Stimulated activated CD4-positive, alpha-beta T cell treated with anti-CD3 and anti-CD28 coated beads, Interleukin-1b, Interleukin-23, amount 100 ng/mL, for 48 hours (primary cell): ENCODE measurements at regions not wholly inside any gene's neighbourhood (a gene's known extent, or its start where the extent isn't known, plus 50 kb on each side); places are given as distances from the start of the nearest gene placed in this dataset.

ENCODE experiments used
- DNase-seq: peaks from one replicate; pipeline ENCODE4 v3.0.0-alpha.2; 2020

DNA sequence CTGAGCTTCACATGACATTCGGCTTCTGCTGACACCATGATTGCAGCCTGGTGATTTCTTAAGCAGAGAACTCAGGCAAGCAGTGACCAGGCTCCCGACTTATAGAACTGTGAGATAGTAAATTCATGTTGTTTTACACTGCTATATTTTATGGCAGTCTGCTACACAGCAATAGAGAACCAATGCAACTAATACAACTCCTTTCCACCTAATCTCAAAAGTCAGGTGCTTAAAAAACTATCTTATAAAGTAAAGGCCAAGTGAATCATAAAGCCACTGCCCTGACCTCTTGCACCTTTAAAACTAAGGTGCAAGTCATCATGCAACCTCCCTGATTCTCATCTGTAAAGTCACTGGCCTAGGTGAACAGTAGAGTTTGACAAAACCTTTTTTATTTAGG is 95.3 kb upstream of the GLS start:
- no peak for DNase-seq

DNA sequence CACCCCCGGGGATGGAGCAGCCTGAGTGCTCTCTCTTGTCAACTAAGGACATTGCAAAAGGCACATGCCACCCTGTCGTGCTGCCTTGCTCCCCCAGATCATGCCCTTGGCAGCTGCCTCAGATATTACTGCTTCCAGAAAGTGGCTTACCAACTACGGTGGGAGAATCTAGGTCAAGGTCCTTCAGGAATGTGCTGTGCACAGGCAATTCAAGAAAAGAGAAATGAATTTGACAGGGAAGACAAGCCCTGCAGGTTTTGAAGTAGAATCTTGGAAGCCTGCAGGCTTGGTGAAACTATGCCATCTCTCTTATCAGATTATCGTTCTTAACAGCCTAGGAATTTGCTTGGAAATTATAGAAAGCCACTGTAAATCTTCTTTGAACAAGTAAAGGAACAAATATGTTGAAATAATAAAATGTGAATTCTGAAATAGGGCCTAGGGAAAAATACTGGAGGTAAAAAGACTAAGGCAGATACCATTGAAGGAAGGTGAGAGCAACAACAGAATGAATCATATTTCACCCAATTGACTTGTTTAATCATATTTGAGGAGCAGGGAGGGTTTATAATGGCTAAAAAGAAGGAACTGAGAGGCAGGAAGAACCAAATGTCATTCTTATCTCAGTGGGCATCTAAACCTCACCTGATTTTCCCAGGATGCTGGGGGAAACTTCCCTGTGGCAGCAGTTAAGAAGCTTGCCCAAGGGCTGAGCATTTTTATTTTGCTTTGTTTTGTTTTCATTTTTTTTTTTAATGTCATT is 94.0 kb upstream of the GLS start:
- no peak for DNase-seq

DNA sequence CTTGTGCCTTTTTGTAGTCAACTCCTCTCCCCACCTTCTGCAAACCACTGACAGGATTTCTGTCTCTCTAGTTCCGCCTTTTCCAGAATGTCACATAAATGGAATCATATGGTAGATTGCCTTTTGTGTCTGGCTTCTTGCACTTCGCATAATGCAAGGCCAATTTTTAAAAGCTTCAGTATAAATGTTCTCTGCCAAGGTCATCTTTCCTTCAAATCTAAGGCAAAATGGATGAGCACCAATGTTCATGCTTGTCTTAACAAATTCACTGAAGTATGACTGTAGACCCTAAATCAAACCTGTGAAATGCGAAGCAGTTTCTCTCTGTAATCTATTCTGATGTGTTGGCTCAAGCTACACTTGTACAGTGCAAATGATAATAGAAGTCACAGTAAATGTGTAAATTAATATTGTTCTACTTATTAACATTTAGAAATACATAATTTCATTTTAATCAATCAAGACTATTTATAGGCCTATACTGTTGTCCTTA is 92.8 kb upstream of the GLS start:
- no peak for DNase-seq

DNA sequence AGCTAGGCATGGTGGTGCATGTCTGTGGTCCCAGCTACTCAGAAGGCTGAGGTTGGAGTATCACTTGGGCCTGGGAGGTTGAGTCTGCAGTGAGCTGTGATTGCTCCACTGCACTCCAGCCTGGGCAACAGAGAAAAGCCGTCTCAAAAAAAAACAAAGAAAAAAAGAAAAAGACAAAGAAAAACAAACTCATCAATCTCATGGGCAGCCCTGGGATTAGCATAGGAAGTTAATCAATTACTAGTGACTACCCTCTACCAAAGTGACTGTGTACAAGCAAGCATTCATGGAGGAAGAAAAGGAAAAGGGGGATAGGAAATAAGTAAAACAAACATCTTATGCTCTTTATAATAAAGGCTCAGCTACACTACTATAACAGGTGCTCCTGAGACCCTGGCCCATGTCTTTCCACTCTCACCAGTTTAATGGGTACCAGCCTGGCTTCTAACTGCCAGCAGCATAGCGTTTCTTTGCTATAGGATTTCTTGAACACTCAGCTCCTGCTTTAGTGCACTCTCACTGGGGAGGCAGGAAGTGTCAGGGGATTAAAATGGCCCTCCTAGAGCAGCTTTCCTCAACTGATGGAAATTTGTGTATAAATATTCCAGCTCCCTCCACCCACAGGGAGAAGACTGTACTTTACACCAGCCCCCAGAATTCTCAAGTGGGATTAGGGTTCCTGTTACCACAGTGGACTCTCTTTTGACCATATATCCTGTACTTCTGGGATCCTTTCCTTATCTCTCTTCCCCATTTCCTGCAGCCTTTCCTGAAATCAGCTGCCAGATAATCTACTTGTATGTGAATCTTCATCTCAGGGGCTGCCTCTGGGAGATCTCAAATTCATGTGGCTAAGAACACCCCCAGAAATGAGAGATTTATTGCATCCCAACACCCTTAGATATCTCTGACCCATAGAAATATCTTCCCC is 91.3 kb upstream of the GLS start:
- no peak for DNase-seq

DNA sequence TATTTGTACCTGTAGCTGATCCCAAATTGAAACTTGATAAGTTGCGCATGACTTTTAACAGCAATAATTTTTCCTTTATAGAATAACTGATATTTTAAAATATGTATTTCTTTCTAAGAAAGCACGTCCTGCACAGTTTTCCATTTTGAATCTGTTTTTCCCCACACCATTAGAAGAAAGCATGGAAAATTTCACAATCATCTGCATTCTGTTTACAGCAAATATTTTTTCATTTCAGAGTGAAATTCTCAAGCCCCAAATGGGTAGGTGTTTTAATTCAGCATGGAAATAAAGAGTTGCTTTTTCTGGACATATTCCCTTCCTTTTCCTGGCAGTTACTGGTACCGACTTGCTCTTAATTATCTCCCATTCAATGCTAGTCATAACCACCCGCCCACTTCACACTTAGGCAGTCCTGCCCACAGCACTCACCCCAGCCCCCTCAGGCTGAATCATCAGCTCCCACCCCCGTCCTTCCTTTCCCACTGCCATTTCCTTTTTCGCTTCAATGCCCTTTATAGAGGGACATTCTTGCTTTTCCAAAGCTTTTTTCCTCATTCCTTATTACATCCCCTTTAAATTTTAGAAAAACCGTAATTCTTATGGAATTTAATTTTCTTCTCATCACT is 89.2 kb upstream of the GLS start:
- peak; percentile 43 for DNase-seq

DNA sequence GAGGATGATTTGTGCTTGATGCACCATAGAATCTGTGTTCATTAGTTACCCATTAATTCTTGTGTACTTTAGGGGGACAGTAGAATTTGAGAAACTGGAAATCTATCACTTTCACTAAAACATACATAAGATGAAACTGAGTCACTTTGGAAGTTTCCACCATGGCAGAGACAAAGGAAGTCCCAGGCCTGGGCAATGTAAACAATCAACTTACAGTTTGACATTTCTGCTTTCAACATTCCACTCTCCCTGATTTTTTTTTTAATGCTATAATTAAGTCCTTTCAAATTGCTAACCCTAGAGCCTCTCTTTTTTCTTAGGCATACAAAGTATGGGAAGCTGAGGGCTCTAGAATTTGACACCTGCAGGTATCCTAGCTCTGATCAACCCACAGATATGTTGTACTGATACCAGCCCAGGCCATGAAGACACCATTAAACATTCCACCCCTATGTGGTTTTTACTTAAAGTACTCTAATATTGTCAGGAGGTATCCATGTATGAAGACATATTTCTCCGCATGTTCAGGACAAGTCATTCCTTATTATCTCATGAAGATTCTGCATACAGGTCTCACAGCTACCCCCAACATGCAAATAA is 88.5 kb upstream of the GLS start:
- no peak for DNase-seq

DNA sequence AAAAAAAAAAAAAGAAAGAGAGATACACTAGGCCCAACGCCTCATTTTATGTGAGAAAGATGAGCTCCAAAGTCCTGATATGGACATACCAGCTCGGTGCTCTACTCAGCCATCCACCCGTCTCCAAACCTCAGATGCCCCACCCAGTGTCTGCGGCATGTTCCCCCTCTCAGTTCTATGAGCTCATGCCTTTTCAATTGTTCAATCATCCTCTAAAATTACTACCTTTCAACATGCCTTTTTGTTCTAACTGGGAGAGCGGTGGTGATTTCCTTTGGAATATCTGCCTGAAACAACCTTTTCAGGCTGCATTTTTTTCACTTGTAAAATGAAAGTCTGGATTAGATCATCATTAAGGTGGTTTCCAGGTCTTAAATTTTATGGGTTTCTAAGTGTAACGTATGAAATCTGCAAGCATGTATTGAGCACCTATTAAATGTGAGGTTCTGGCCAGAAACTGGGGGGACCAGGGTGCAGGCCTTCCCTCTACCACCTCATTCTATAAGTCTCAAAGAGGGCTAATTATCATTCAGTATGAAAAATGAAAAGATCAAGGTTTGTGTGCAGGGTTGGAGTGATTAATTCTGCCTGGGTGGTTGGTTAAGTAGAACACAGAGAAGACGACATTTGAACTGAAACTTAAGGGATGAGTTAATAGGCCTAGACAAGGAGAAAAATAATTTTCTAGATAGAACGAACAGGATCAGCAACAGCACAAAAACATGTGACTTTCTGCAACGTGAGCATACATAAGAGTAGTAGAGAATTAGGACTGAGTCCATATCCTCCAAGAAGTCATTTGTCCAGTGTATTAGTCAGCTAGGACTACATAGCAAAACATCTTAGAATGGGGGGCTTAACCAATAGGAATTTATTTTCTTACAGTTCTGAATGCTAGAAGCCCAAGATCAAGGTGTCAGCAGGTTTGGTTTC is 87.4 kb upstream of the GLS start:
- no peak for DNase-seq

DNA sequence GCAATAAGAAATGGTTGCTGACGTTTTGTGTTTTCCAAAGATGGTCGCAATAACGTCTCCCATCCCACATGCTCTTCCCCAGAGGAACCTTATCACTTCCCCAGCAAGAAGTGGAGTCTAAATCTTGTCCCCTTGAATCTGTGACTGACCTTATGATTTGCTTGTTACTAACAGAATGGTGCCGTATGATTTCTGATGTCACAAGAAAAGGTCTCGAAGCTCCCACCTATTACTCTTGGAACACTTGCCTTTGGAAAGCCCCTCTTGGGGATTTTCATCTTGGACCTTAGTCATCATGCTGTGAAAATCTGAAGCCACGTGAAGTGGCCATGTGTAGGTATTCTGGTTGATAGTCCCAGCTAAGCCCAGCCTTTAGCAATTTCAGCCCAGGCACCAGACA is 86.2 kb upstream of the GLS start:
- no peak for DNase-seq

DNA sequence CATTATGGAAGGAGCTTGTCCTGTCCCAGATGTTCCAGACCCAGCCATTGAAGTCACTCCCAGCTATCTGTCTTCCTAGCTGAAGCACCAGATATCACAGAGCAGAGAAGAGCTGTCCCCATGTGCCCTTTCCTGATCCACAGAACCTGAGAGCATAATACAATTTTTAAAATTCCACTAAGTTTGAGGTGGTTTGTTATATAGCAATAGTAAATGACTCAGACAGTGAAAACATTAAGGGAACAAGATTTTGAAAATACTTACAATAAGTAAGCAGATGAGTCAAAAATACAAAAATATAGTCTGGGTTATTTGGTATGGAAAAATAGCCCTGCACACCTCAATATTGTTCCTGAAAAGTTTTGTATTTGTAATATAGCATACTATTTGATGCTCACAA is 85.8 kb upstream of the GLS start:
- no peak for DNase-seq

DNA sequence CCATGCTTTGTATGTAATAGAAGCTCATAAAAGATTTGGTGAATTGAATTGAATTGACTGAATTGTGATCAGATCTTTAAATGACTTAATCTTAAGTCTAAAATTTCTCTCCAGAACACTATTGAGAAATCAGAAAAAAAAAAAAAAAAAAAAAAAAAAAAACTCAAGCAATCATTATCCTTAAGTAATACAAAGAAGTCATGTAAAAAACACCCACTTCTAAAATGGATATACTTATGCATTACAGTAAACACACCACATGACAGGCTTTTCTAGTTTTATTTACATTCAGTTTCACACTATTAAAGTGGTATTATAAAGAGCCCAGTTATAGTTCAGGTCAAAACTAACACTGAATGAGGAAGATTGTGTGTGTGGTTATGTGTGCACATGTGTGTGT is 84.9 kb upstream of the GLS start:
- DNase-seq: no peak

DNA sequence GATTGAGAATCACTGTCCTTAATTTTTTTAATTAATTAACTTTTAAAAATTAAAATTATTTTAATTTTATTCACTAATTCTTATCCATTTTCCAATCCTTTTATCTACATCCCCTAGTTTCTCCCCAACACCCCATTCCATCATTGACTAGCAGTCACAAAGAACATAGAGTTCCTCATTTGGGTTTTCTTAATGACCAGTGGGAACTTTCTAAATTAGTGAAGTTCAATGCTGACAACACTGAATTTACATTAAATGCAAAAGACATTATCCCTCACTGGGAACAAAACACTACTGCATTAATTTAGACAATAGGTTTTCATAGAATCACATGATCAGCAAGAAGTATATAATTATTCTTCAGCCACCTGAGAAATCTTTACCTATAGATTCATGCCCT is 80.6 kb upstream of the GLS start:
- DNase-seq: no peak

DNA sequence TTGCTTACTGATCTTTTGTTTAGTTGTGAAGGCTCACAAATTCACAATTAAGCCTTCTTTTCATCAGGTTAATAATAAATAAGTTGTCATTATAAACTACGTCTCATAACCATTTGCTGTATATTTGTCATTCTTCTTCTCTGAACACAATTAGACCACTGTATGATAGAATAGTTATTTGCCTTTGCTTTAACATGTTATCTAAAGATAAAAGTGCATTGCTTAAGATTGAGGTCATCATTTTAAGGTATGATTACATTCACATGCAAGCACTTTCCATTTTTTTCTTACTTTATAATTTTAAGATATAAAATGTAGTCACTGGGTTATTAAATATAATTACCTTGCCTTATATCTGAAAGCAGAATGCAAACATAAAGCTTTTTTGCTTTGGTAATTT is 80.1 kb upstream of the GLS start:
- DNase-seq: no peak

DNA sequence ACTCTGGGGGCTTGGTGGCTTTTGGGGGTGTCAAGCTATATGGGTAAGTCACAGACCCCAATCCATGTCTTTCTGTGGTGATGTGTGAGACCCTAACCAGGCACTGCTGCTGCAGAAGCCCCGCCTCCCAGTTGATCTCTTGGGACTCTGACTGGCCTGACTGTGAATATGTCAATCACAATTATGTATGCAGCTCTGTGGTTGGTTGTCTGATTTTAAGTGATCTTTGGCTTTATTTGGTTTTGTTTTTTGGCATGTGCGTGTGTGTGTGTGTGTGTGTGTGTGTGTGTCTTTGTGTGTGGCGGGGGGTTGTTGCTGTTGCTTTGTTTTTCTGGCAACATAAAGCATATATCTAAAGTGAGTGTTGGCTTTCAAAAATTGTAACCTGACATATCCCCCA is 78.5 kb upstream of the GLS start:
- DNase-seq: no peak

DNA sequence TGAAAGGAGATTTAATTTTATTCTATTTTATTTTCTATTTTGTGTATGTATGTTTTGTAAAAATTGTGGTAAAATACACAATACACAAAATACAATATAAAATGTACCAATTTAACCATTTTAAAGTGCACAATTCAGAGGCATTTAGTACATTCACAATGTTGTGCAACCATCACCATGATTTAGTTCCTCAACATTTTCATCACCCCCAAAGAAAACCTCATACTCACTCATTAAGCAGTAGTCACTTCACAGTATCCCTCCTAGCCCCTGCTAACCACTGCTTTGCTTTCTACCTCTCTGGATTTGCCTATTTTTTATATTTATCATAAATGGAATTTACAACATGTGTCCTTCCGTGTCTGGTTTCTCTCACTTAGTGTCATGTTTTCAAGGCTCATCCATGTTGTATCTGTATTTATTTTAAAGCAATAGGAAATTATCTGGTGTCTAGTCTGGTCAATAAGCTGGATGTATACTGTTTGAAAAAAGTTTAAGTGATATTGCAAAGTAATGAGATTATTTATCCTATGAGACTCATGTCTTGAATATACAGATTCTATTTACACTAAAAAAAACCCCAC is 77.9 kb upstream of the GLS start:
- DNase-seq: no peak

DNA sequence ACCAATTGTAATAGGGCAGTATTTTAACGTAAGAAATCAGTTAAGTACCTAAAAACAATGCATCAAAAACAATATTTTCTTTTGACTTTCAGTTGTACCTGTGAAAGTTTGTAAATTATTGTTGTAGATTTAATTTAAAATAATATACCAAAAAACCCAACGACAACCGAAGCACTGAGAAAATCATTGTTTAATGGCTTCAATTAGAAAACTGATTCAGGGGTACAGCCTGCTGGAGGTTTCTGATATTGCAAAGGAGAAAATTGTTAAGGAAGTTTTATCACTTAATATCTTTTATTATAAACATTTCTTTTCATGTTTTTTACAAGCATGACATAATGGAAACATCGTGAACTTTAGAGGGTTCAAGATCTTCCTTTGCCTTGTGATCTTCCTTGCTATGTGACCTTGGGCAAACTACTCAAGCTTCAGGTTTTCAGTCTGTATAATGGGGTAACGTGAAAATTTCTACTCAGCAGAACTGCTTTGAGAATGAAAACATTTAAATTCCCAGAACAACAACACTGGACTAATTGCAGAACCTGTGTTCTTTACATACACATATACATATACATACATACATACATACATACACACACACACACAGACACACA is 76.3 kb upstream of the GLS start:
- DNase-seq: no peak

DNA sequence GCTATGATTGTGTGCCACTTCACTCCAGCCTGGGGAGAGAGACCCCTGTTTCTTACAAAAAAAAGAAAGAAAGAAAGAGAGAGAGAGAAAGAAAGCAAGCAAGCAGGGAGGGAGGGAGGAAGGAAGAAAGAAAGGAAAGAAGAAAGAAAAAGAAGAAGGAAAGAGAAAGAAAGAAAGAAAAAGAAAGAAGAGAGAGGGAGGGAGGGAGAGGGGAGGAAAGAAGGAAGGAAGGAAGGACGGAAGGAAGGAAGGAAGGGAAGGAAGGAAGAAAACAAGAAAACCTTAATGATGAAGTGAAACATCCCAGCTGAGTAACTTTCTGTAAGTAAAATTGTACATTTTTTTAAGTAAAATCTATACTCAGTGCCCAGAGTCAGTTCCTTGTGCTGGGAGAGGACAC is 75.5 kb upstream of the GLS start:
- DNase-seq: no peak

DNA sequence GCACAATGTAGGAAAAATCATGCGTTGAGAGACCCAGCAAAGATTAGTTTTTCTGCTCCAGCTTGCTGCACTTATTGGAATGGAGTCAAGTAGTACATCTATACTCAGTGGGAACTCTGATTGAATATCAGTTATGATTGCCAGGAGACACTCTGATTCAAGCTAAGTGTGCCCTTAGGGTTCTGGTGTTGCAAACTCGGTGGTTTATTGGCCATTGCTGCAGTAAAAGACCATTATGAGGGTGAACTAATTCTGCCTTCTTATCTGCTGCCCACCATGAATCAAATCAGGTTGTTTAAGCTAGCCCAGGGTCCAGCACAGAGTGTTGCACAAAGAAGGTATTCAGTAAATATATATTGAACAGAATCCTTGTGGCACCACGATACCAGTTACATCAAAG is 74.8 kb upstream of the GLS start:
- no peak for DNase-seq

DNA sequence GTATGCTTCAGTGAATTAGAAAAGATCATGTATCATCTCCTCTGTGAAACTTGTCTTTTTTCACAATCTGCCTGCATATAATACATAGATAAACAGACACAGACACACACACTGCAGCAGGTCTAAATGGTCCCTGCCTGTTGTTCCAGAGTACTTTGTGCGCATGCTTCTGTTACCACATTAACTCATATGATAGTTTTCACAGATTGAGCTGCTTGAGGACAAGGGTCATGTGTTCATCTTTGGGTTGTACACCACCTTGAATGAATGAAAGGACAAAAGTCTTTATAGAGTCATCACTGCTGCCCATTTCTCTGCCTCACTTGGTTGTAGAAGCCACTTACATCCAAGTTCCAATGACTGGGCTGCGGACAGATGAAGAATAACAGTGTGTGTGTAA is 72.7 kb upstream of the GLS start:
- DNase-seq: no peak

DNA sequence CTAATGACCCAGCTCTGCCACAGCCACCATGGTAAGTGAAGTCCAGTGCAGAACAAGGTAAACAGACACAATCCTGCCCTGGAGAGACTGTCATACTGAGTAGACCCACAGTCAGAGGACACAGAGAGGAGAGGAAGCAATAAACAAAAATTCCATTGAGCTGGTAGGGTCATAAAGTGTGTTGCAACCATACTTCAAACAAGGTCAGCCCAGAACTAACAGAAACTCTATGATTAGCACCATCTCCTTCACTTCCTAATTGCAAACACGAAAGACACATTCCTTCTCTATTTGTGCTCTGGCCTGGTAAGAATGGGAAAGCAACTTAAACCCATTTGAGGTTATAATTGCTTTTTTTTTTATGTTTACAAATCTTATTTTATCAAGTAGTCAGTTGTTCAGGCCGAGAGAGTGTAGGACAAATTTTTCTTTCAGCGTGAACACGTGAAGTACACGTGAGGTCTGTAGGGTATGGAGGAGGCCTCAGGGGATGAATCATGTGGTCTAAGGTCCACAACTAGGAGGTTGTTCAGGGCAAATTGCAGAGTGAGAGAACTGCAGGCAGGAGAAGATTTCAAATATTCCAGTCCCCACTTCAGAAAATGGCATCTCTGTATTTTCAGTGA is 71.4 kb upstream of the GLS start:
- DNase-seq: no peak

DNA sequence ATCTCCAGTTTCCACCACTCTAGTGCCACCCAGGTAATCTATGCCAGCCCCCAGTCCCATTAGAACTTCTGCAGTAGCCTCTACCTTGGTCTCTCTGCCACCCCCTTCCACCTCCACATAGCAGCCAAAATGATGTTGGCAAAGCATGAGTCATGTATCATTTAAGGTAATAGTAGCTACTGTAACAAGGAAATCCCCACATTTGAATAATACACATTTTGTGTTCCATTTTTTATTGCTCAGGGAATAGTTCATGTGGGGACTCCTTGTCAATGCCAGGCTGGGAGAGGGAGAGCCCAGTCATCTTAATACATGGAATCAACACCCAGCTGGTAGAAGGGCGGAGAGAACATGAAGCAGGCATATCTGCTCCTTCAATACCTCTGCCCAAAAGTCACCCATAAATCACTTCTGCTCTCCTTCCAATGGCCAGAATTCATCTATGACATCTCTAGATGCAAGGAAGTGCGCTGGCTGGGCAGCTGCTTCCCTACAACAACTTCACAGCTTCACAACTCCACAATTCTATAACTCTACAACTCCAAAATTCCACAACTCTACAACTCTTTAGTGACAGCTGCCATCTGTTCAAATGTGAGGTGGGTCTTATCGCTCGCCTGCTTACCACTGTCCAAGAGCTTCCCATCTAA is 70.6 kb upstream of the GLS start:
- DNase-seq: no peak
